Kidney capillary endothelial cell (primary cell): ENCODE measurements at regions not wholly inside any gene's neighbourhood (a gene's known extent, or its start where the extent isn't known, plus 50 kb on each side); places are given as distances from the start of the nearest gene placed in this dataset.
"Not testable (repeated sequence)": the region's sequence is repeated elsewhere in the genome, so short reads cannot be mapped to it uniquely, and the experiment has no call there.

Experiments used
- DNase-seq: peaks from one replicate; pipeline ENCODE4 v3.0.0-alpha.2; 2018; ENCODE audit warnings: low spot score

DNA sequence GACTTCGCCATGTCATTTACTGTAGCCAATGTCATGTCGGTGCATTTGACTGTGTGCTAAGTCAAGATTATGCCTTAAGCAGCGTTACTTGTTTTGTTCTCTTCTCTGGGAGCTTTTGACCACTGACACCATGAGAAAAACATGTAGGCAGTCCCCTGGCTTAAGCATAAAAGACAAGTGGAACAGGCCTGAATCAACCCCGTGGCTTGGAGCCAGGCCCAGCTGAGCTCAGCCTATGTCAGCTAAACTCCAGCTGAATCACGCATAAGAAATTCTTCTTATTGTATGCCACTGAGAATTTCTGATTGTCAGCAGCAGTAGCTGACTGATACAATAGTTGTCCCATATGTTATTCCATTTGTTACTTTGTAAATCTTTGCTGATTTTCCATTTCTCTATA is 261.9 kb downstream of the CBLL2 start:
- no peak for DNase-seq

DNA sequence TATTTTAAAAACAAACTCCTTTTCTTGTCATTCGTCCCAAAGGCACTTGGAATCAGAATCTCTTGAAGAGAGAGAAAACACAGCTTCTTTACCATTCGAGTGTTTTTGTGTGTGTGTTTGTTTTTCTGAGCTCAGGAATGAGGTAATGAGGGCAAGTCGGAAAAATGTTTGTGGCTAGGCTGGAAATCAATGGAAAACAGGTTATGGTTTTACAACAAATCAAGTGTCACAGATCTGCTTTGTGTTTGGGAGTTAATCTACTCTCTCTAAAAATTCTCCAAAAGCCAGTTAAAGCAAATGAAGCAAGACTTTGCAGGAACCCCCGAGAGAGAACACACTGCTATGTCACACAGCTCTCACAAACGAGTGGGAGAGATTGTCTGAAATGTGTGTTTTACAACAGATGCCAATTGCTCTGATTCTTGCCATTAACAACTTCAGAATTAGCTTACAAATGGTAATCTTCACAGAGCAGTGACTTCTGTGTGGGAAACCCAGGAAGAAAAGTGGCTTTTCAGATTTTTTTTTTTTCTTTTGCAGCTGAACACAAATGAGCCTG is 264.1 kb downstream of the CBLL2 start:
- DNase-seq = no peak

DNA sequence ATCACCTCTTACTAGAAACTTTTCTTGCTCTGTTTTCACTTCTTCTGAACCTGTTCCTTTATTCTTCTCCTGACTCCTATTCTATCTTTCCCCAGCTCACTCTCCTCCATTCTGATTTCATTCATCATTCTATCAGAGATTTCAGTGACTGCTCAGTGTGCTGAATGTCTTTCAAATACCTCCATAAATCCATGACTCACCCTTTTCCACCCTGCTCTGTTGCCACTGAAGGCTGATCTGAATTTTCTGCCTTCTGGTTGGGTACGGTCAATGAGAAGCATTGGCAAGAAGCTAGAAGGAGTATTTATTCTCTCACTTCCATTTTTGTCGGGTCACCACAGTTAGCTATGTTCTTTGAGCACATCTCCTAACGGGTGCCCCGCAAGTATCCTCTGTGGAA is 265.9 kb downstream of the CBLL2 start:
- DNase-seq = no peak

DNA sequence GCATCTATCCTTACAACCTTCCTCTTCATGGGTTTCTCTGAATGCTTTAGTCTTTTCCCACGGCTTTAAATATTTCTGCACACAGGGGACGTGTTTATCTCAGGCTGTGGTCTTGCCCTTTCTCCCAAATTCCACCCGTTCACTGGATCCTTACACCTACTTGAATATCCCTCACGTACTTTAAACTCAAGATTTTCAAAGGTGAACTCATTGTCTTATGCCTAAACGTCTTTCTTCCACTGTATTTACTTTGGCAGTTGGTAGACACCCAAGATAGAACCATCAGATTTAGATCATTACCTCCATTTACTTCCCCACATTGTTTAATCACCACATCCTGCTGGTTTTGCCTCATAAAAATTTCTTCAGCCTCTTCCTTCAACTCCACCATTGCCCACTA is 269.2 kb downstream of the CBLL2 start:
- no peak for DNase-seq

DNA sequence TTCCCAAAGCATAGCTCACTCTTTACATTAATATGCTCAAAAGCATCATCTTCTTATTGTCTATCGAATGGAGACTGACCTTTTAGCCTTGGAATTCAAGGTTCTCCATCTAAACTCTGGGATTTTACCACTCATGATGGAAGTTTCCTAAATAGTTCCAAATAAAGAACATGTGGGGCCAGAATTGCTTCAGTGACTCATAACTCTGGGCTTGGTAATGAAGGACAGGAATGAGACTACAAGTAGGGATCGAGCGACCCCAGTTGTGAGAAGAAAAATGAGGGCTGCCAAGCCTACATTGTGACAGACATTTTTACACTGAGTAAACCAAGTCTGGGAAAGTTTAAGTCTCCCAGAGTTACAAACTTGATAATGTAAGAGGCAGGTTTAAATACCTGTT is 269.9 kb downstream of the CBLL2 start:
- no peak for DNase-seq

DNA sequence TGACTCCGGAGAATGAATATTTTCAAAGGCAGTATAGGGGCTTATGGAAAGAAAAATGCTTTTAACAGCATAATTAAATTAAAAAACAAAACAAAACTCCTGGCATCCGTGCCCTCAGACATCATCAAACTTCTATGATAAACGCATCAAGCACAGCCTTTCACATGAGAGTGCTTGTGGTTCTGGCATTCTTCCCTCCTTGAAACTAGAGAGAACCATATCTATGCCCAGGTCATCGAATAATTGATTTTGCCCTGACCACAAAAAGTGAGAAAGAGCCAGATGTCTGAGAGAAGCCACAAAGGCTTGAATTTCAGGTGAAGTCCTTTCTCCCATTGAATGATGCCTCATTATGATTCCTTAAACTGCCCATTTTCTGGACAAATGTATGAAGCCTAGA is 286.8 kb downstream of the CBLL2 start:
- DNase-seq = no peak

DNA sequence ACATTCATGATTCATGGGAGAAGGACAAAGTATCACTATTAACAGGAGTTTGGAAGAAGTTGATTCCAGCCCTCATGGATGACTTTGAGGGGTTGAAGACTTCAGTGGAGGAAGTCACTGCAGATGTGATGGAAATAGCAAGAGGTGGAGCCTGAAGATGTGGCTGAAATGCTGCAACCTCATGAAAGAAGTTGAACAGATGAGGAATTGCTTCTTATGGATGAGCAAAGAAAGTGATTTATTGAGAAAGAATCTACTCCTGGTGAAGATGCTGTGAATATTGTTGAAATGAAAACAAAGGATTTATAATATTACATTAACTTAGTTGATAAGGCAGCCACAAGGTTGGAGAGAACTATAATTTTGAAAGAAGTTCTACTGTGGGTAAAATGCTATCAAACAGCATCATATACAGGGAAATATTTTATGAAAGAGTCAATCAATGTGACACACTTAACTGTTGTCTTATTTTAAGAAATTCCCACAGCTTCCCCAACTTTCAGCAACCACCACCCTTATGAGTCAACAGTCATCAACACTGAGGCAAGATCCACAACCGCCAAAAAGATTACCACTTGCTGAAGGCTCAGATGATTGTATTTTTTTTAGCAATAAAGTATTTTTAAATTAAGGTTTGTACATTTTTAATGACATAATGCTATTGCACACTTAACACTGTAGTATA is 302.6 kb downstream of the CBLL2 start:
- no peak for DNase-seq

DNA sequence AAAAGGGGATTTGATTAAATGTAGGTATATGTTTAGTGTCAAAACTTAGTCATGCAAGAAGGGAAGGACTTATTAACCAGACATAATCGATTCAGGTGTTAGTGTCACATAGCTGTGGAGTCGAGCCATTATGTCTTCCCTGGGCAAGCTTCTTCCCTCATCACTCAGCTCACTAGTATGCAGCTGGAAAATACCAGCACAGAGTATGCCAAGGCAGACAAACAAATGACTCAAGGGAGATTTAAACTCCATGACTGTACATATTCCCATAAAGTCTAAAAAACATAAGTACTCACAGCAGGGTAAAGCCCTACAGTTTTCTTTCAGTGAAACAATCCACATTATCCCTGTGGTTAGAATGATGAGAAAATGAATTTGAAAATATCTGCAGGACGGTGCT is 304.5 kb downstream of the CBLL2 start:
- no peak for DNase-seq

DNA sequence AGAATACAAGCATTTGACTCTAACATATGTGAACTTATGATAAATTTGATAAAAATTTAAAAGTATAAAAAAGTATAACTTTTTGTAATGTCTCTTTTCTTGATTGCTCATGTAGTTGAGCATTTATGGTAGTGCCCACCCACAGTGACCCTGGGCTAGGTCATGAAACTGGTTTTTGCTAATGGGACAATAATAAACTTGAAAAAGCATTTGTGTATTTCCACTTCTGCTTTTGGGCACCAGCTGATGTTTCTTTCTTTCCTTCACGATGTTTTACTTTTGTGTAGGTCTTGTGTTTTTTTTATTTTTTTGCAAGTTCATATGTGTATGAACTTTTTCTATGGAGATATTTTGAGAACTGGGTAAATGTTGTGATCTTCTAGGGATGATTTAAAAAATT is 313.1 kb downstream of the CBLL2 start:
- no peak for DNase-seq

DNA sequence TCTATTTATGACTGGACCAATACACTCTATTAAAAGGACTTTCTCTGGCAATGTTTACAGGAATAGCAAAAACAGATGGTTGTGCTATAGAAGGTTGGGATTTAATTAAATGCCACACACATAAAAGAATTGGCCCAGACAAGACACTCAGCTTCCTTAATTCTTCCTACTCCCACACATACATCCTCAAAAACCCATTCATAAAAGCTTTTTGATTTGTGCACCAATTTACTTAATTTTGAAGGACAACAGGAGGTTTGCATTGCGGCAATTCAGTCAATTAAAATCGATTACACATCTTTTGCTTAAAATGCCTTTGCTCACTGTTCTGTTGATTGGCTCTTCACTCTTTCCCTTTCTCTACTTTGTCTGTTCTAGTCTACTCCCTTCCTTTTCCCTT is 317.1 kb downstream of the CBLL2 start:
- DNase-seq = no peak

DNA sequence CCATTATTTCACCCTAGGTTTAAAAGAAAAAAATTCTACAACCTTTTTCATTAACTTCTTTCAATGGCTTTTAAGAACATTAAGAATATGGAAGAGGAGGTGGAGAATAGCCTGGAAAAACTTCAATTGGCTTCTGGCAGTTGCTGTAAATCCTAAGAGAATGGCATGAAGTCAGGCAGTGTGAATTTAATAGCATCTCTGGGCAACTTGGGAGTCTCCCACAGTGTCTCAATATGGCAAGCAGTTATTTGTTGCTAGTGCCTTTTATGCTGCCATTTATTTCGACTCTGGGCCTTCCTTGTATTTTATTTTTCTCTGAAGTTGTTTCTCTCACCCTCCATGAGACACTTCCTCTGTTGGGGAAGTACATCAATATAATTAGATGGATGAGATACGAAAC is 322.1 kb downstream of the CBLL2 start:
- no peak for DNase-seq

DNA sequence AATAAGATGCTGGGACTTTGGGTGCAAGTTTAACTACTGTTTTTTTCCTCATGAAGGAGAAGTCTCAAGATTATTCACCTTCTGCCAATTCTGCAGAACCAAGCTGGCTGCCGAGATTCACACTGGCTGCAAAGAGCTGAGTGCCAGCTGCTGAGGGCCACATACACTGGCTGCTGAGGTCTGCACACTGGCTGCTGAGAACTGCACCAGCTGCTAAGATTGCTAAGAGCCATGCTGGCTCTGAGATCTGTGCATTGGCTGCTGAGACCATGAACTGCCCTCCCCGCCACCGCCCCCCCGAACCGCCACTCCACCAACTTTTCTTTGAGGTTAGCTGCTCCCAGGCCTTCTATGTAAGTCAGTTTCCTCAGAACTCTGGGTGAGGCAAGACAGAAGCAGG is 330.3 kb downstream of the CBLL2 start:
- DNase-seq = no peak

DNA sequence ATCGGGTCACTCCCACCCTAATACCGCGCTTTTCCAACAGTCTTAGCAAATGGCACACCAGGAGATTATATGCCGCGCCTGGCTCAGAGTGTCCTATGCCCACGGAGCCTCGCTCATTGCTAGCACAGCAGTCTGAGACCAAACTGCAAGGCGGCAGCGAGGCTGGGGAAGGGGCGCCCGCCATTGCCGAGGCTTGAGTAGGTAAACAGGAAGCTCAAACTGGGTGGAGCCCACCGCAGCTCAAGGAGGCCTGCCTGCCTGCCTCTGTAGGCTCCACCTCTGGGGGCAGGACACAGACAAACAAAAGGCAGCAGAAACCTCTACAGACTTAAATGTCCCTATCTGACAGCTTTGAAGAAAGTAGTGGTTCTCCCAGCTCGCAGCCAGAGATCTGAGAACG is 336.7 kb downstream of the CBLL2 start:
- not testable (repeated sequence) for DNase-seq

DNA sequence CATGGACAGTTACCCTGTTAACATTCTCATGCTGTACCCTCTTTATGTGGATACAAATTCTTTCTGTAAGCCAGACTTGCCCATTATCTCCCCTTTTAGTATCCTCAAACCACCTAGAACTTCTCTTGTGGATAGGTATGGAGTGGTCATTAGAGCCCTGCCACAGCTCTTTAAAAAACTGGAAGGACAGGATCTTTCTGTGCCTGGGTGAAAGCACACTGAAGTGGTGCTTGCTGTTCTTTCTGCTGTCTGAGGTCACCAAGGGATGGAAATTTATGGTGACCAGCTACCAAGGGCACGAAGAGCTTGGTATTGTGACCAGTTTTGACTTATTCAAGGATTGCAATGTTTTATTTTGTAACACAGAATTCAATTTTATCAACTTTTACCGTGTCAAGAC is 344.2 kb downstream of the CBLL2 start:
- DNase-seq = no peak

DNA sequence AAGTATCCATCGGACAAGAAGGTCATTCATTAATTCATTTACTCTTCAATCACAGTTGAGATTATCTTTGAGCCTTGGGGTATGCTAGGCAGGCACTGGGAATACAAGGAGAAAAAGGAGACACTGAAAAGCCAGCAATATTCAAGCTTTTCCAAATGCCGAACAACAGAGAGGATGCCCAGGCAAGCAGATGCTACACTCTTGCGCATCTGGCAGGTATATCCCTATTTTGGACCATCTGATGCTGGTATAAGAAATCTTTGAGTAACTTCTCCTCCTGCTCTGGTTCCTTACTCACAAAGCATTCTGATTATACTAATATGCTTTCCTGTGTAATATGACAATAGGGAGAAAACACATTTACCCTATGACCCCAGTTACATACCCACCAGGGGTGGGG is 354.9 kb downstream of the CBLL2 start:
- no peak for DNase-seq

DNA sequence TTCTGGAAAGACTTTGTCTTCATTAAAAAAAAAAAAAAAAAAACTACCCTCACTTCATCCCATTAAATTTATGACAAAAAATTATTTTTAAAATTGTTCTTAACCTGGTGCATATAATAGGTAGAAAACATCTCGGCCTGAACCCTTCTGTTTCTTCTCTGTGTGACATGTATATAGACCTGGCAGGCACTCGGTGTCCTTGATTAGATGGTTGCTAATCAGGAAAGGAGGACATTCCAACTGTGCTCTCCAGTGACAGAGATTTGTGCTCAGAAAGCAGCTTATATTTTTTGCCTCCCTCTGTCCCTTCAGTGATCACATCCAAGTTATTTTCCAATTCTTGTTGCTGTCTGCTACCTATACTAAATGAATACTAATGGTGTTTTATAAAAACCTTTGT is 355.6 kb downstream of the CBLL2 start:
- no peak for DNase-seq

DNA sequence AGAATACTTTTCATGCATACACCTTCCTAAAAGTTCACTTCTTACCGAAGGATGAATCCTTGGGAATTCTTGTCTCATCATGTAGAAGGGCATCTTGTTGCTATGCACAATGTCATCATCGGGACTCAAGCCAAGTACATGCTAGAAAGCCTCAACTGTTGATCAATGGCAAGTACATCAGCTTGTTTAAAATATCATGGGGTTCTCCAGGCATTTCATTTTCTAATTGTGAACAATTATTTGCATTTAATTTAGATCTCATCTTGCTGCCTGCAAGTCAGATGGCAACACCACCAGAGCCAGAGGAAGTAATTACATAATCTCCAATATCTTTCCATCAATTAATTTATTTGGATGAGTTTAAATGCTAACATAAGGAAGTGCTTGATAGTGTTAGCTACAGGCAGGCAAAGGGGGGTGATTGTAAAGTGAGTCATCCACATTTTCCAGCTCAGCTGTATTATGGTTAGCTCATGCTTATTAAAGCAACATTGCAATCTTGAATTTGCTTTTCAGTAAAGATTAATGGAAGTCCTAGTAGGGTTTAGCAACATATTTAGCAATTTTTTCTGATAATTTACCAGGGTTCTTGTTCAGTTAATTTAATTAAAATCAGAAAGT is 356.5 kb downstream of the CBLL2 start:
- peak; percentile 21 for DNase-seq

DNA sequence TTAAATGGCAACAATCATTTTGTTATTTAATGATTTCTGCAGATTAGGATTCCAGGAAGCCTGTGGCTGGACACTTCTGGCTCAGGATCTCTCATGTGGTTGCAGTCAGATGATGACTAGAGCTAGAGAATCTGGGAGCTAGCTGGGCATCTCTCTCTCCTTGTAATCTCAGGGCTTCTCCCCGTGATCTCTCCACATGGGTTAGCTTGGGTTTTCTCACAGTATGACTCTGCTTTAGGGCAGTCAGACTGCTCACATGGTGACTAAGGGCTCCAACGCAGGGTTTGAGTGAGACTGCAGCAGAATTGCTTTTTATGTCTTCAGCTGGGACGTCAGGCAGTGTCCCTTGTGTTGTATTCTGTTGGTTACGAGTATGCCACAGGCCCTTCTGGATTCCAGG is 361.4 kb downstream of the CBLL2 start:
- no peak for DNase-seq

DNA sequence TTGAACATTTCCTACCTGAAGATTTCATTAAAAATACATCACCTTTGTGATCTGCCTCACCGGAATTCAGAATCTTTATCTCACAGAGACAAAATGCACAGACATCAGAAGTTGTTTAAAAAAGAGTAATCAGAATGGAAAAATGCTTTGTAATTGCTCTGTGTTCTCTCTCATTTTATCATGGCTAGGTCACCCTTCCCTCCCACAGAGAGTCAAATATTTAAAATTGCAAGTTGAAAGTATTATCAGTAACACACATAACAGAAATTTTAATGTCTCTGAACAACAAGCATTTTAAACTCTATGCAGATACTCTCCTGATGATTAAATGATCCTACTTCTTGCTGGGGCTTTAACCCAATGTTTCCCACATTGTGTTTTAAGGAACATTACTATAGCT is 362.0 kb downstream of the CBLL2 start:
- DNase-seq = no peak

DNA sequence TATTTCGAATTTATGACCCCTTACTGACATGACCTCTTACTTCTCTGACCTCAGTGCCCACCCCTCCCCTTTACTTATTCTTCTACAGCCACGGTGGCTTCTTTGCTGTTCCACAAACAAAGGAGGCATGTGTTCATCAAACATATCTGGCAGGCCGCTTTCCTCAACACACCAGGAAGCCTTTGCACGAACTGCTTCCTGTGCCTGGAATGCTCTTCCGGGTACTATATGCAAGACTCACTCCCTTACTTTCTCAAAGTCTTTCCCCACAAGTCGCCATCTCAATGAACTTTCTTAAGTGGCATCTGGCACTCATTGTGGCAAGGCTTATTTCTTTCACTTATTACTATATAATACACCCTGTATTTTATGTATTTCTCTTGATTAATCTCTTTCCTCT is 351.5 kb upstream of the DDX53 start:
- no peak for DNase-seq

DNA sequence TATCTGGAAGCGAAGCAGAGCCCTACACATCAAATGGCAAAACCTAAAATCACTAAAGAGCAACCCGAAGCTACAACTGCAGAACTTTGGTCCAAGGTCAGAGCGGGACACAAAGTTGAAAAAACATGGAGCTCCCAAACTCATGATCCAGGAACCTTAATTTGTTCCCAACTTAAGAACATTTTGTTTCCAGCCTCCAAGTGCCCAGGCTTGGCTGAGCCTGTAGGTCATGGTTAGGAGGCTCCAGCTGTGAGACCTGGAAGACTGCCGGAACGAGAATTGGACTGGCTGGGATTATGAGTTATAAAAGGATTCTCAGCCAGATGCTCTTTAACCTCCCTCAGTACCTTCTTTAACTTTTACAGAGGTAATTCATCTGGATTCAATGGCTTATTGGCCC is 349.1 kb upstream of the DDX53 start:
- no peak for DNase-seq

DNA sequence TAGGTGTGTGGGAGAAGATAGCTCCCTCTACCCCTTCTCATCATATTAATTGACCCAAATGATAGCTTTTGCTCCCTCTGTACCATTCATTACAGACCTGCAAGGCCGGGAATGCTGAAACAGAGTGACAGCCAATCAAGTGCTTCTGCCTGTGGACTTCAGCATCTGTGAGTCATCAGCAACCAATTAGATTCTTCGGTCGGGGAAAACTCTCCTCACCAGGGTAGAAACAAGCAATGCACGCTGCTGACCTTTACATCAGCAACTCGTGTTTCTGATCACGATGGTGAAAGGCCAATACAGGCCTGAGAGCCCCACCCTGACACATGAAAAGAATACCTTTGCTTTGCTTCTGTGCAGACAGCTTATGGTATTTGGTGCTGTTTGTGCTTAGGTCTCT is 347.2 kb upstream of the DDX53 start:
- DNase-seq = no peak

DNA sequence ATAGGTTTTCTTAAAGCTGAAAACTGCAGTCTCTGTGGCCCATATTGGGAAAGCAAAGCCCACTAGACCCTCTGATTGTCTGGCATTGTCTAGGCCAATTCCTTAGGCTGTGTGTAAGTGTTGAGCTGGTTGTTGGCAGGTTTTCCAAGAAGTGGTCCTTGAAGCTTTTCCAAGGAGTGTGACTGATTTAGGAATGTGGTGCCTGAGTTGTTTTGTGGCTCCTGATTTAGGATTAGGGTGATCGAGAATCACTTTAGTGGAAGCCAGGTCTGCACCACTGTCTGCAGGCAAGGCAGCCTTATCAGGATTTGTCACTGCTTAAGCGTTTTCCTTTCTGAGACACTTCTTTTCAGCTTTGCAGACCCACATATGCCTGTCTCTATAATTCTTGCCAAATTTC is 339.0 kb upstream of the DDX53 start:
- no peak for DNase-seq

DNA sequence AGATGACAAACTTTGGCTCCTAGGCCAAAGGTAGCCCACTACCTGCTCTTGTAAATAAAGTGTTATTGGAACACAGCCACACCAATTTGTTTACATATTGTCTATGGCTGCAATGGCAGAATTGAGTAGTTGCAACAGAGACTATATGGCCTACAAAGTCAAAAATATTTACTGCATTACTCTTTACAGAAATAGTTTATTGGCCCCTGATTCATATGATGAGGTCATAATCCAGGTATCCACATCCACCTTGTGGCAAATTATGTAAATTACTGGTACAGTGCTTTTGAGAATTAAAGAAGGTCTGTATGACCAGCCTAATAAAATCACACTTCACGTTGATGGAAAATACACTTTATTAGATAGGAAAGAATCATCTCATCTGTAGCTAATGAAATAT is 337.0 kb upstream of the DDX53 start:
- no peak for DNase-seq
